ENCODE measurements at regions not wholly inside any gene's neighbourhood (a gene's known extent, or its start where the extent isn't known, plus 50 kb on each side); places are given as distances from the start of the nearest gene placed in this dataset.

DNA sequence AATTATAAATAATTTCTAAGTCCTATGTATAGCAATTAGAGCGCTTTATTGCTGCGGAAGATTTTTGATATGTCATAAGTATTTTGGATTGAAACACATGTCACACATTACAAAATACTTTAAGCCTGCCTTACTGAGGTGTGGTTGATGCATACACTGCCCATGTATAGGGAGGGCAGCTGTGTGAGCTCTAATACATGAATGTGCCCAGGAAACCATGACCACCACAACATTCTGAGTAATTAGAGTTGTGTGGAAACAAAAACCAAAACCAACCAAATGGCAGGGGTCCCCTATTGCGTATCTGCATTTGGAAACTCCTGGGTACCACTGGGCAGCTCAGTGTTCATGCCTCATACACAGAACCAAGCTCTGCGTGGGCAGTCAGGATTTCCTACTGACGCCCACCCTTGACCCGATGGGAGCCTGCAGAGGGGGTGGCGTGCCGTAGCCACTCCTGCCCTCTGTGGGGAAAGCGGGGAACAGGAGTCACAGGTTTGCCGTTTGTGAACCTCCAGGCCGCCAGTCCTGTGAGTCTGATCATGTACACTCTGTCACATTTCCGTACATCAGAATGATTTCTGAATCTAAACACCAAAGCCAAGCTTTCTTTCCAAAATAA lies 50.9 kb upstream of the PDE10A start:
- DNase-seq (ENCODE audit: low read depth): no peak

All from activated T-cell treated with anti-CD3 and anti-CD28 coated beads for 24 hours (primary cell).